Epithelial cell of esophagus (primary cell): ENCODE measurements at regions not wholly inside any gene's neighbourhood (a gene's known extent, or its start where the extent isn't known, plus 50 kb on each side); places are given as distances from the start of the nearest gene placed in this dataset.

Experiments used
- DNase-seq: peaks from one replicate; pipeline ENCODE4 v3.0.0; 2010; ENCODE audit warnings: low read depth
- H3K4me3 ChIP-seq: 2 replicates; pipeline ENCODE4 v1.5.1; 2011; ENCODE audit warnings: mild to moderate bottlenecking, low read length, control low read depth
- CTCF ChIP-seq: IDR thresholded peaks from 2 replicates; pipeline ENCODE4 v1.5.1; 2011; ENCODE audit warnings: low read depth, mild to moderate bottlenecking, low read length, control low read depth, inconsistent platforms; ENCODE audit not compliant: insufficient read depth; ENCODE audit errors: missing control alignments

- no peak for DNase-seq
- no peak overlapping the region for H3K4me3 ChIP-seq
- no peak for TF ChIP-seq CTCF
Measured at GRCh38 chr5:20351849-20352248, 363.8 kb upstream of the CDH18 start.

DNA sequence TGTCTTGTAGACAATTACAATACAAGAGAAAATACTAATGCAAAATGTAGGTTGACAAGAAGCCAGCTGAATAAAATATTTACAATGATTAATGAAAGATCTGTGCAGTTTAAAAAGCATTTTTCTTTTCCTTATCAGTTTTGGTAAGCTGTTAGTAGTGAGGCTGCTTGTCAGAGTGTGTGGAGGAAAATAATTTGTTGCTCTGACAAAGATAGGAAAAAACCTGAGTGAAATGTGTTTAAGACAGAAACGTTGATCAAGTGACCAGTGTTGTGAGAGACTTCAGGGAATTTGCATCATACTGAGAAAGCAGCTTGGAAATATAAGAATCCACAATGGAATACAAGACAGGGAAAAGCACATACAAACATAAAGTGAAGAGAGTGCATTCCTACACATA is 360.3 kb upstream of the CDH18 start:
- H3K4me3 ChIP-seq, result no peak overlapping the region
- no peak for DNase-seq
- no peak for TF ChIP-seq CTCF

DNA sequence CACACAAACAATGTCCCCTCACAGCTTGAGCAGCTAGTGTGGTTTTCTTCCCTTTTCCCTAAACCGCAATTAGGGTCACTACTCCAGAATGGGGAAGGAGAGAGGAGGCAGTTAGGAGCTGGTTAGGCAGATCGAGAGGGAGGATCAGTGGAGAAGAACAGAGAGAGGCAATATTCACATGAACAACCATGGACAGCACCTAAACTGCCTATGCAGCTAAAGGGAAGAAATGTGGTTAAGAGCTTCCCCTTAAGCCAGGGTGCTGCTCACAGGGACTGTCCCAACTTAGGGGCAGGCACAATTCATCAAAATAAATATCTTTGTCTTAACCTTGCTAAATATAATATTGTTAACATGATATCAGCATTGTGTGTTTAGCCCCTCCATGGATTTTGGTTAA is 359.3 kb upstream of the CDH18 start:
- TF ChIP-seq CTCF, result no peak
- H3K4me3 ChIP-seq, result no peak overlapping the region
- DNase-seq, result no peak

- H3K4me3 ChIP-seq, result no peak overlapping the region
- no peak for DNase-seq
- no peak for TF ChIP-seq CTCF
Measured at GRCh38 chr5:20340126-20340525, 352.1 kb upstream of the CDH18 start.

GRCh38 chr5:20335978-20336377 is 348.0 kb upstream of the CDH18 start:
- no peak for DNase-seq
- TF ChIP-seq CTCF, result no peak
- H3K4me3 ChIP-seq, result no peak overlapping the region

DNA sequence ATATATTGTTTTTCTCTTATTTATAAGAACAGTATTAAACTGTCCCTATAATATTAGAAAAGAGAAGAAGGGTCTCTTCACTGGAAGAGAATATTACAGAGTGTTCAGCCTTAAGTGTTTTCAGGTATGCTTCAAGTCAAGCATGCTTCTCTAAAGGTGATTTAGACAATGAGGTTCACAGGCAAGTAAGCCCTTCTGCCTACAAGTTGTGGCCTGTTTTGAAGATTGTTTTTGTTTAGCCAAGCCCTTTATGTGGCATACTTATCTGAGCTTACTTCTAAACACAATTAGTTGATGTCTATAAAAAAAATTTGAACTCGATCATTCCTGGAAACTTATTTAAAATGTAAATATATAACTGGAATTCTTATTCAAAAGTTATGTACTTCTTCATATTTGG is 343.8 kb upstream of the CDH18 start:
- DNase-seq, result peak; percentile 59
- no peak for TF ChIP-seq CTCF
- no peak overlapping the region for H3K4me3 ChIP-seq

GRCh38 chr5:20323323-20323722 is 335.3 kb upstream of the CDH18 start:
- no peak for TF ChIP-seq CTCF
- no peak for DNase-seq
- no peak overlapping the region for H3K4me3 ChIP-seq
